Stomach (tissue), 8 donors: ENCODE measurements at regions not wholly inside any gene's neighbourhood (a gene's known extent, or its start where the extent isn't known, plus 50 kb on each side); places are given as distances from the start of the nearest gene placed in this dataset.
"Not testable (repeated sequence)": the region's sequence is repeated elsewhere in the genome, so short reads cannot be mapped to it uniquely, and the experiment has no call there.

Source experiments
- DNase-seq, 2 donors: peaks; one replicate each; pipeline versions ENCODE4 v3.0.0 to v3.0.0-alpha.2; 2013 to 2019
- H3K27ac ChIP-seq, 5 donors: fragments of 200-600 bp in 4 of 5; sonication (generic) in 4 of 5; one replicate each; pipeline ENCODE4 v1.5.1; 2013 to 2019; ENCODE audit warnings: mild to moderate bottlenecking in 1 of 5, moderate library complexity in 1 of 5
- H3K27me3 ChIP-seq, 3 donors: fragments of 200-600 bp; sonication (generic); one replicate each; pipeline ENCODE4 v1.5.1; 2017 to 2019; ENCODE audit warnings: mixed run types in 1 of 3
- H3K36me3 ChIP-seq, 4 donors: fragments of 200-600 bp; sonication (generic); 1 replicate in 3 of 4; 2 replicates in 1 of 4; pipeline ENCODE4 v1.5.1; 2016 to 2019
- H3K4me1 ChIP-seq, 4 donors: fragments of 200-600 bp; sonication (generic); one replicate each; pipeline ENCODE4 v1.5.1; 2016 to 2019
- H3K4me3 ChIP-seq, 4 donors: fragments of 200-600 bp; sonication (generic) in 3 of 4; one replicate each; pipeline ENCODE4 v1.5.1; 2016 to 2019; ENCODE audit warnings: mild to moderate bottlenecking in 1 of 4
- H3K9me3 ChIP-seq, 4 donors: fragments of 200-600 bp; sonication (generic); one replicate each; pipeline ENCODE4 v1.5.1; 2016 to 2019
- EP300 ChIP-seq: sonication (generic); formaldehyde crosslinking; IDR thresholded peaks from one replicate; pipeline ENCODE4 v1.6.1; 2017; ENCODE audit warnings: antibody characterized with exemption
- POLR2A ChIP-seq, 4 donors: fragments of 450-650 bp; IDR thresholded peaks; one replicate each; pipeline ENCODE4 v1.6.1; 2016; ENCODE audit warnings: antibody characterized with exemption in 4 of 4, control low read depth in 2 of 4, mild to moderate bottlenecking in 1 of 4, moderate library complexity in 1 of 4
- POLR2AphosphoS5 ChIP-seq, 3 donors: sonication (generic); formaldehyde crosslinking; IDR thresholded peaks; one replicate each; pipeline ENCODE4 v1.6.1; 2016; ENCODE audit warnings: antibody characterized with exemption in 3 of 3
- WGBS, 5 donors: extraction: QIAGEN DNeasy Blood & Tissue Kit in 3 of 5; methylation state at CpG; one replicate each; pipeline versions ENCODE4 v1.1.5 to v1.1.7; 2013 to 2018; 5-methylcytosine and 5-hydroxymethylcytosine counted together
- intact Hi-C: fragments of 100-400 bp; cut with DNase I; formaldehyde crosslinking; loops from one replicate; pipeline ENCODE4 v1.15.1; 2023; ENCODE audit warnings: low total_unique reads
- TF ChIP-seq, protein P1 (sequence below), 7 experiments: fragments of 450-650 bp in 4 of 7; fragments of 200-600 bp in 3 of 7; sonication (generic) in 3 of 7; IDR thresholded peaks; one replicate each; pipeline ENCODE4 v1.5.1; 2016 to 2019; ENCODE audit warnings: antibody characterized with exemption in 7 of 7, control low read depth in 2 of 7, mild to moderate bottlenecking in 1 of 7
- donor health status: healthy with polysubstance abuse.
- donor health status: Bipolar disorder and iron deficiency.
- donor health status: healthy.

GRCh38 chr10:44101082-44101481, 283.8 kb downstream of the CXCL12 start:
- Histone ChIP-seq H3K27me3 (no peaks in the 10 kb centered on the region), H3K9me3 (peaks cover 0 to 10% (median 3%) of the 10 kb centered on the region in 4 donors), H3K4me1 (no peaks in the 10 kb centered on the region), H3K27ac (no peak overlapping the region), H3K4me3 (no peak overlapping the region), H3K36me3 (no peaks in the 10 kb centered on the region)
- DNase-seq = no peak
- TF ChIP-seq, protein P1, sequence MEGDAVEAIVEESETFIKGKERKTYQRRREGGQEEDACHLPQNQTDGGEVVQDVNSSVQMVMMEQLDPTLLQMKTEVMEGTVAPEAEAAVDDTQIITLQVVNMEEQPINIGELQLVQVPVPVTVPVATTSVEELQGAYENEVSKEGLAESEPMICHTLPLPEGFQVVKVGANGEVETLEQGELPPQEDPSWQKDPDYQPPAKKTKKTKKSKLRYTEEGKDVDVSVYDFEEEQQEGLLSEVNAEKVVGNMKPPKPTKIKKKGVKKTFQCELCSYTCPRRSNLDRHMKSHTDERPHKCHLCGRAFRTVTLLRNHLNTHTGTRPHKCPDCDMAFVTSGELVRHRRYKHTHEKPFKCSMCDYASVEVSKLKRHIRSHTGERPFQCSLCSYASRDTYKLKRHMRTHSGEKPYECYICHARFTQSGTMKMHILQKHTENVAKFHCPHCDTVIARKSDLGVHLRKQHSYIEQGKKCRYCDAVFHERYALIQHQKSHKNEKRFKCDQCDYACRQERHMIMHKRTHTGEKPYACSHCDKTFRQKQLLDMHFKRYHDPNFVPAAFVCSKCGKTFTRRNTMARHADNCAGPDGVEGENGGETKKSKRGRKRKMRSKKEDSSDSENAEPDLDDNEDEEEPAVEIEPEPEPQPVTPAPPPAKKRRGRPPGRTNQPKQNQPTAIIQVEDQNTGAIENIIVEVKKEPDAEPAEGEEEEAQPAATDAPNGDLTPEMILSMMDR (IDR thresholded peaks at IDR 0.05) = no peak
- no peak for TF ChIP-seq EP300
- TF ChIP-seq POLR2AphosphoS5 (IDR thresholded peaks at IDR 0.05) = no peak
- no peak for TF ChIP-seq POLR2A (IDR thresholded peaks at IDR 0.05)
- WGBS, 5 donors = 22 to 65% (median 50%) methylated on average over 1 of the region's 1 CpG
- intact Hi-C loops = no loop called here

DNA sequence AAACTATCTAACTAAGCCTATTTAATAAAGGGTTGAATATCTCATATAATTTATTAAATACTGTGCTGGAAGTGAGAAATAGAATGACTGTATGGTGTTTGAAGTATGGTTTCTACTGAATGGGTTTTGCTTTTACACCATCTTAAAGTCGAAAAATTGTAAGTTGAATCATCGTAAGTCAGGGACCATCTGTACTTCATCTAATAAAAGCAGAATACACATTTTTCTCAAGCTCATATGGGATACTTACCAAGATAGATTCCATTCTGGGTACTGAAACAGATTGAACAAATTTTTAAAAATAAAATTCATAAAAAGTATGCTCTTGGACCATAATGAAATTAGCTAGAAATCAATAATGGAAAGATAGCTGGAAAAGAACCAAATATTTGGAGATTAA, 285.4 kb downstream of the CXCL12 start:
- no peak for DNase-seq
- WGBS, 5 donors = 93 to 99% (median 96%) methylated on average over 2 of the region's 2 CpGs

DNA sequence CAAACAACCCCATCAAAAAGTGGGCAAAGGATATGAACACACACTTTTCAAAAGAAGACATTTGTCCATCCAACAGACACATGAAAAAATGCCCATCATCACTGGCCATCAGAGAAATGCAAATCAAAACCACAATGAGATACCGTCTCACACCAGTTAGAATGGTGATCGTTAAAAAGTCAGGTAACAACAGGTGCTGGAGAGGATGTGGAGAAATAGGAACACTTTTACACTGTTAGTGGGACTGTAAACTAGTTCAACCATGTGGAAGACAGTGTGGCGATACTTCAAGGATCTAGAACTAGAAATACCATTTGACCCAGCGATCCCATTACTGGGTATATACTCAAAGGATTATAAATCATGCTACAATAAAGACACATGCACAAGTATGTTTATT, 288.7 kb downstream of the CXCL12 start:
- intact Hi-C loops, H3K27ac ChIP-seq, H3K4me1 ChIP-seq, H3K27me3 ChIP-seq, H3K36me3 ChIP-seq, H3K4me3 ChIP-seq, DNase-seq: not testable (repeated sequence)
- peaks cover 2 to 16% (median 8%) of the 10 kb centered on the region in 4 donors for H3K9me3 ChIP-seq
- 72 to 93% (median 76%) methylated on average over 4 of the region's 4 CpGs for WGBS, 5 donors

More for the DNA sequence above, 285.4 kb downstream of the CXCL12 start:
- H3K27ac ChIP-seq = no peak overlapping the region
- peaks cover 0 to 16% (median 6%) of the 10 kb centered on the region in 4 donors for H3K9me3 ChIP-seq
- H3K4me3 ChIP-seq = no peak overlapping the region
- H3K27me3 ChIP-seq = no peaks in the 10 kb centered on the region
- no peaks in the 10 kb centered on the region for H3K36me3 ChIP-seq
- TF ChIP-seq, protein P1 (IDR thresholded peaks at IDR 0.05) = no peak
- TF ChIP-seq POLR2A (IDR thresholded peaks at IDR 0.05) = no peak
- TF ChIP-seq EP300 = no peak
- TF ChIP-seq POLR2AphosphoS5 (IDR thresholded peaks at IDR 0.05) = no peak
- intact Hi-C loops = no loop called here
- H3K4me1 ChIP-seq = no peaks in the 10 kb centered on the region

GRCh38 chr10:44089671-44090070, 295.2 kb downstream of the CXCL12 start:
- no peak for DNase-seq
- Histone ChIP-seq H3K9me3 (peaks cover 6 to 11% (median 8%) of the 10 kb centered on the region in 4 donors), H3K36me3 (no peaks in the 10 kb centered on the region), H3K27me3 (no peaks in the 10 kb centered on the region), H3K4me1 (no peaks in the 10 kb centered on the region), H3K27ac (no peak overlapping the region), H3K4me3 (no peak overlapping the region)
- 79 to 100% (median 93%) methylated on average over 1 of the region's 1 CpG for WGBS, 5 donors
- intact Hi-C loops = no loop called here
- TF ChIP-seq POLR2AphosphoS5 (IDR thresholded peaks at IDR 0.05) (no peak), POLR2A (IDR thresholded peaks at IDR 0.05) (no peak), EP300 (no peak)

GRCh38 chr10:44087403-44087802, 297.5 kb downstream of the CXCL12 start:
- Histone ChIP-seq H3K4me3 (no peak overlapping the region), H3K4me1 (peaks cover 0 to 10% (median 3%) of the 10 kb centered on the region in 4 donors), H3K27me3 (no peaks in the 10 kb centered on the region), H3K27ac (no peak overlapping the region), H3K36me3 (no peaks in the 10 kb centered on the region), H3K9me3 (peaks cover 6 to 11% (median 8%) of the 10 kb centered on the region in 4 donors)
- no peak for DNase-seq
- no peak for TF ChIP-seq POLR2AphosphoS5 (IDR thresholded peaks at IDR 0.05)
- no peak for TF ChIP-seq POLR2A (IDR thresholded peaks at IDR 0.05)
- no peak for TF ChIP-seq EP300
- TF ChIP-seq, protein P1 (IDR thresholded peaks at IDR 0.05) = no peak
- intact Hi-C loops = no loop called here
